ENCODE measurements at regions not wholly inside any gene's neighbourhood (a gene's known extent, or its start where the extent isn't known, plus 50 kb on each side); places are given as distances from the start of the nearest gene placed in this dataset.

- H3K4me3 ChIP-seq (ENCODE audit: low read depth, low read length) = no peak overlapping the region
- no peak for DNase-seq (ENCODE audit: low read depth)
- POLR2A ChIA-PET = no interaction called here
- no peak for TF ChIP-seq CTCF (IDR thresholded peaks at IDR 0.05; ENCODE audit: insufficient read depth, low read depth, low read length)
- CTCF ChIA-PET = no interaction called here
- no peaks in the 10 kb centered on the region for H3K36me3 ChIP-seq (ENCODE audit: control insufficient read depth, insufficient read depth, low read length)
- H3K27me3 ChIP-seq (ENCODE audit: control insufficient read depth, insufficient read depth, low read length) = no peaks in the 10 kb centered on the region
Measured at GRCh38 chr13:104416973-104417372, 1350.8 kb upstream of the SLC10A2 start.

- no peak for TF ChIP-seq CTCF (IDR thresholded peaks at IDR 0.05; ENCODE audit: insufficient read depth, low read depth, low read length)
- no peaks in the 10 kb centered on the region for H3K36me3 ChIP-seq (ENCODE audit: control insufficient read depth, insufficient read depth, low read length)
- ChIA-PET POLR2A (no interaction called here), CTCF (no interaction called here)
- DNase-seq (ENCODE audit: low read depth) = no peak
- H3K4me3 ChIP-seq (ENCODE audit: low read depth, low read length) = no peak overlapping the region
- H3K27me3 ChIP-seq (ENCODE audit: control insufficient read depth, insufficient read depth, low read length) = no peaks in the 10 kb centered on the region
Measured at GRCh38 chr13:104414771-104415170, 1348.6 kb upstream of the SLC10A2 start.

- Histone ChIP-seq H3K36me3 (ENCODE audit: control insufficient read depth, insufficient read depth, low read length) (no peaks in the 10 kb centered on the region), H3K27me3 (ENCODE audit: control insufficient read depth, insufficient read depth, low read length) (no peaks in the 10 kb centered on the region), H3K4me3 (ENCODE audit: low read depth, low read length) (no peak overlapping the region)
- ChIA-PET POLR2A (no interaction called here), CTCF (no interaction called here)
- DNase-seq (ENCODE audit: low read depth) = no peak
- no peak for TF ChIP-seq CTCF (IDR thresholded peaks at IDR 0.05; ENCODE audit: insufficient read depth, low read depth, low read length)
Measured at GRCh38 chr13:104414181-104414580, 1348.0 kb upstream of the SLC10A2 start.

- Histone ChIP-seq H3K4me3 (ENCODE audit: low read depth, low read length) (no peak overlapping the region), H3K36me3 (ENCODE audit: control insufficient read depth, insufficient read depth, low read length) (no peaks in the 10 kb centered on the region), H3K27me3 (ENCODE audit: control insufficient read depth, insufficient read depth, low read length) (no peaks in the 10 kb centered on the region)
- no peak for DNase-seq (ENCODE audit: low read depth)
- no peak for TF ChIP-seq CTCF (IDR thresholded peaks at IDR 0.05; ENCODE audit: insufficient read depth, low read depth, low read length)
- CTCF ChIA-PET = no interaction called here
- POLR2A ChIA-PET = no interaction called here
Measured at GRCh38 chr13:104411141-104411765, 1345.0 kb upstream of the SLC10A2 start.

- no peak for DNase-seq (ENCODE audit: low read depth)
- ChIA-PET POLR2A (interaction anchor here (0.7 kb wide), 1 partner anchor 24 kb away, joined by 3 read pairs; no protein-coding TSS in a partner anchor), CTCF (no interaction called here)
Measured at GRCh38 chr13:104408733-104409132, 1342.5 kb upstream of the SLC10A2 start.

More at GRCh38 chr13:104408733-104409132, 1342.5 kb upstream of the SLC10A2 start:
- H3K27me3 ChIP-seq (ENCODE audit: control insufficient read depth, insufficient read depth, low read length) = no peaks in the 10 kb centered on the region
- H3K36me3 ChIP-seq (ENCODE audit: control insufficient read depth, insufficient read depth, low read length) = no peaks in the 10 kb centered on the region
- H3K4me3 ChIP-seq (ENCODE audit: low read depth, low read length) = no peak overlapping the region
- TF ChIP-seq CTCF (IDR thresholded peaks at IDR 0.05; ENCODE audit: insufficient read depth, low read depth, low read length) = no peak

Measured in BJ (cell line).